Suprapubic skin (tissue), 4 donors: ENCODE measurements at regions not wholly inside any gene's neighbourhood (a gene's known extent, or its start where the extent isn't known, plus 50 kb on each side); places are given as distances from the start of the nearest gene placed in this dataset.
"Not testable (repeated sequence)": the region's sequence is repeated elsewhere in the genome, so short reads cannot be mapped to it uniquely, and the experiment has no call there.

ENCODE experiments used
- DNase-seq, 2 donors: peaks; one replicate each; pipeline ENCODE4 v3.0.0-alpha.2; 2019; ENCODE audit warnings: low spot score in 2 of 2
- H3K27ac ChIP-seq: fragments of 200-600 bp; sonication (generic); one replicate; pipeline ENCODE4 v1.5.1; 2019
- H3K27me3 ChIP-seq: fragments of 200-600 bp; sonication (generic); one replicate; pipeline ENCODE4 v1.5.1; 2019
- H3K36me3 ChIP-seq: fragments of 200-600 bp; sonication (generic); one replicate; pipeline ENCODE4 v1.5.1; 2019
- H3K4me1 ChIP-seq: fragments of 200-600 bp; sonication (generic); one replicate; pipeline ENCODE4 v1.5.1; 2019
- H3K4me3 ChIP-seq: fragments of 200-600 bp; sonication (generic); one replicate; pipeline ENCODE4 v1.5.1; 2019; ENCODE audit warnings: mild to moderate bottlenecking
- H3K9me3 ChIP-seq: fragments of 200-600 bp; sonication (generic); one replicate; pipeline ENCODE4 v1.5.1; 2019
- EP300 ChIP-seq: sonication (generic); formaldehyde crosslinking; IDR thresholded peaks from one replicate; pipeline ENCODE4 v1.6.1; 2017; ENCODE audit warnings: antibody characterized with exemption
- POLR2A ChIP-seq, 2 donors: fragments of 450-650 bp; IDR thresholded peaks; one replicate each; pipeline ENCODE4 v1.6.1; 2017; ENCODE audit warnings: antibody characterized with exemption in 2 of 2, mild to moderate bottlenecking in 2 of 2, moderate library complexity in 2 of 2
- POLR2AphosphoS5 ChIP-seq, 3 donors: sonication (generic); formaldehyde crosslinking; IDR thresholded peaks; one replicate each; pipeline ENCODE4 v1.6.1; 2017; ENCODE audit warnings: antibody characterized with exemption in 3 of 3
- WGBS: methylation state at CpG from one replicate; pipeline ENCODE4 v1.1.5; 2018; 5-methylcytosine and 5-hydroxymethylcytosine counted together
- TF ChIP-seq, protein P1 (sequence below), 2 donors: fragments of 200-600 bp in 1 of 2; fragments of 450-650 bp in 1 of 2; sonication (generic) in 1 of 2; IDR thresholded peaks; one replicate each; pipeline ENCODE4 v1.5.1; 2016 to 2019; ENCODE audit warnings: antibody characterized with exemption in 2 of 2, mild to moderate bottlenecking in 1 of 2, moderate library complexity in 1 of 2

- H3K9me3 ChIP-seq: no peaks in the 10 kb centered on the region
- TF ChIP-seq POLR2A (IDR thresholded peaks at IDR 0.05): no peak
- TF ChIP-seq, protein P1, sequence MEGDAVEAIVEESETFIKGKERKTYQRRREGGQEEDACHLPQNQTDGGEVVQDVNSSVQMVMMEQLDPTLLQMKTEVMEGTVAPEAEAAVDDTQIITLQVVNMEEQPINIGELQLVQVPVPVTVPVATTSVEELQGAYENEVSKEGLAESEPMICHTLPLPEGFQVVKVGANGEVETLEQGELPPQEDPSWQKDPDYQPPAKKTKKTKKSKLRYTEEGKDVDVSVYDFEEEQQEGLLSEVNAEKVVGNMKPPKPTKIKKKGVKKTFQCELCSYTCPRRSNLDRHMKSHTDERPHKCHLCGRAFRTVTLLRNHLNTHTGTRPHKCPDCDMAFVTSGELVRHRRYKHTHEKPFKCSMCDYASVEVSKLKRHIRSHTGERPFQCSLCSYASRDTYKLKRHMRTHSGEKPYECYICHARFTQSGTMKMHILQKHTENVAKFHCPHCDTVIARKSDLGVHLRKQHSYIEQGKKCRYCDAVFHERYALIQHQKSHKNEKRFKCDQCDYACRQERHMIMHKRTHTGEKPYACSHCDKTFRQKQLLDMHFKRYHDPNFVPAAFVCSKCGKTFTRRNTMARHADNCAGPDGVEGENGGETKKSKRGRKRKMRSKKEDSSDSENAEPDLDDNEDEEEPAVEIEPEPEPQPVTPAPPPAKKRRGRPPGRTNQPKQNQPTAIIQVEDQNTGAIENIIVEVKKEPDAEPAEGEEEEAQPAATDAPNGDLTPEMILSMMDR (IDR thresholded peaks at IDR 0.05): no peak
- no peak for TF ChIP-seq POLR2AphosphoS5 (IDR thresholded peaks at IDR 0.05)
- TF ChIP-seq EP300: no peak
- DNase-seq: no peak
- peaks cover 5% of the 10 kb centered on the region for H3K4me1 ChIP-seq
- H3K4me3 ChIP-seq: no peak overlapping the region
- no peak overlapping the region for H3K27ac ChIP-seq
- H3K36me3 ChIP-seq: no peaks in the 10 kb centered on the region
- 41% methylated on average over 5 of the region's 5 CpGs for WGBS
- no peaks in the 10 kb centered on the region for H3K27me3 ChIP-seq
Observed at GRCh38 chr10:62692085-62692484, 112.4 kb upstream of the ADO start.

- Histone ChIP-seq H3K9me3 (peaks cover 4% of the 10 kb centered on the region), H3K27ac (no peak overlapping the region), H3K36me3 (no peaks in the 10 kb centered on the region), H3K4me1 (peaks cover 5% of the 10 kb centered on the region), H3K4me3 (no peak overlapping the region), H3K27me3 (no peaks in the 10 kb centered on the region)
- TF ChIP-seq EP300 (no peak), POLR2A (IDR thresholded peaks at IDR 0.05) (no peak)
- TF ChIP-seq, protein P1 (IDR thresholded peaks at IDR 0.05): no peak
- 85% methylated on average over 2 of the region's 2 CpGs for WGBS
- no peak for DNase-seq
Observed at GRCh38 chr10:62693306-62693705, 111.2 kb upstream of the ADO start.

- no peak overlapping the region for H3K4me3 ChIP-seq
- 69% methylated on average over 3 of the region's 3 CpGs for WGBS
Observed at GRCh38 chr10:62694537-62695126, 109.9 kb upstream of the ADO start.

DNA sequence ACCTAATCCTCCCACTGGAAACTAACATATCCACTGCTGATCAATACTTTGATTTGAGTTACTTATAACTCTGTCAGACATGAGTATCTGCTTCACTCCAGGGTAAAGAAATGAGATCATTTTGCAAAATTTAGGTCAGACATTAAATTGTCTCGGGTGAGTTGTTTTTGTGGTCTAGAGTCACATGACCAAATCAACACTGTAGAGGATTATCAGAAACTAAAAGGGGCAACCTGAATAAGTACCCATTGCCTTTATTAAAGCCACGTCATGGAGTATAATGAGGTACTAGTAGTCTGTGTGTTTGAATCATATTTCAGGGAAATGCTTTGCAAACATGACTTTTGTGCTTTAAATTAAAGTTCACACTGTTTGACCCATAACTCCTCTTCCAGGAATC lies 107.7 kb upstream of the ADO start:
- no peaks in the 10 kb centered on the region for H3K27me3 ChIP-seq
- no peak for DNase-seq
- peaks cover 20% of the 10 kb centered on the region for H3K9me3 ChIP-seq
- 83% methylated on average over 2 of the region's 2 CpGs for WGBS
- H3K36me3 ChIP-seq: no peaks in the 10 kb centered on the region
- no peak overlapping the region for H3K27ac ChIP-seq
- H3K4me3 ChIP-seq: no peak overlapping the region
- no peaks in the 10 kb centered on the region for H3K4me1 ChIP-seq
- no peak for TF ChIP-seq EP300
- TF ChIP-seq, protein P1 (IDR thresholded peaks at IDR 0.05): no peak
- TF ChIP-seq POLR2A (IDR thresholded peaks at IDR 0.05): no peak
- no peak for TF ChIP-seq POLR2AphosphoS5 (IDR thresholded peaks at IDR 0.05)

More at GRCh38 chr10:62694537-62695126, 109.9 kb upstream of the ADO start:
- H3K27ac ChIP-seq: no peak overlapping the region
- DNase-seq: no peak
- H3K9me3 ChIP-seq: peaks cover 14% of the 10 kb centered on the region
- no peaks in the 10 kb centered on the region for H3K27me3 ChIP-seq
- no peaks in the 10 kb centered on the region for H3K36me3 ChIP-seq
- TF ChIP-seq POLR2A (IDR thresholded peaks at IDR 0.05) (no peak), POLR2AphosphoS5 (IDR thresholded peaks at IDR 0.05) (no peak), EP300 (no peak)
- TF ChIP-seq, protein P1 (IDR thresholded peaks at IDR 0.05): no peak
- peaks cover 5% of the 10 kb centered on the region for H3K4me1 ChIP-seq

DNA sequence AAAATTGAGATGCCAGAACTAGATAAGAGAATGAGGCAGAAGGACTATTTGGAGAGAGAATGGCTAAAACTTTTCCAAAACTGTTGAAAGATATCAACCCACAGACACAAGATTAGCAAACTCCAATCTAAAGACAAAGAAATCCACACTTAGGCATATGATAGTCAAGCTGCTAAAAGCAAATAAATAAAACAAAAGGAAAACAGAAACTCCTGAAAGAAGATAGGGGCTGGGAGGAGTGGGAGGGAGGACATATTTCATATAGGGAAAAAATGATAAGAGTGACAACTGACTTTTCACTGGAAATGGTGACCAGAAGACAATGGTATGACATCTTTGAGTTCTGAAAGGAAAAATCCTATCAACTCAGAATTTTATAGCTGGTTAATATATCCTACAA lies 105.4 kb upstream of the ADO start:
- TF ChIP-seq, protein P1 (IDR thresholded peaks at IDR 0.05): no peak
- TF ChIP-seq POLR2A (IDR thresholded peaks at IDR 0.05) (no peak), POLR2AphosphoS5 (IDR thresholded peaks at IDR 0.05) (no peak), EP300 (no peak)
- no peak for DNase-seq
- Histone ChIP-seq H3K36me3 (no peaks in the 10 kb centered on the region), H3K4me1 (no peaks in the 10 kb centered on the region), H3K27ac (no peak overlapping the region), H3K27me3 (no peaks in the 10 kb centered on the region), H3K4me3 (no peak overlapping the region), H3K9me3 (peaks cover 20% of the 10 kb centered on the region)

GRCh38 chr10:62704121-62704520 lies 100.4 kb upstream of the ADO start:
- H3K27ac ChIP-seq, DNase-seq, H3K36me3 ChIP-seq, H3K4me3 ChIP-seq, H3K27me3 ChIP-seq, H3K4me1 ChIP-seq: not testable (repeated sequence)
- 85% methylated on average over 3 of the region's 3 CpGs for WGBS
- H3K9me3 ChIP-seq: peaks cover 11% of the 10 kb centered on the region
